H1 (cell line): ENCODE measurements at regions not wholly inside any gene's neighbourhood (a gene's known extent, or its start where the extent isn't known, plus 50 kb on each side); places are given as distances from the start of the nearest gene placed in this dataset.

Experiments
- BRCA1 ChIP-seq: IDR thresholded peaks from 2 replicates; pipeline ENCODE4 v1.6.1; 2012; ENCODE audit warnings: low read depth, low read length, improper control_type of control experiment
- CREB1 ChIP-seq: IDR thresholded peaks from 2 replicates; pipeline ENCODE4 v1.6.1; 2012; ENCODE audit warnings: inconsistent platforms
- CTCF ChIP-seq, 3 experiments: IDR thresholded peaks; 1 replicate in 2 of 3; 2 replicates in 1 of 3; pipeline versions ENCODE4 v1.5.1 to v1.6.1; 2011; ENCODE audit warnings: low read length in 3 of 3, mild to moderate bottlenecking in 3 of 3, inconsistent platforms in 2 of 3, low read depth in 1 of 3, moderate library complexity in 1 of 3; ENCODE audit not compliant: insufficient read depth in 1 of 3; ENCODE audit errors: control extremely low read depth in 1 of 3
- EZH2 ChIP-seq: fragments of 200-600 bp; sonication (generic); IDR thresholded peaks from 2 replicates; pipeline ENCODE4 v1.7.1; 2012; ENCODE audit warnings: low read depth, mild to moderate bottlenecking, moderate library complexity, low read length, inconsistent platforms; ENCODE audit not compliant: severe bottlenecking
- MAX ChIP-seq: IDR thresholded peaks from 2 replicates; pipeline ENCODE4 v1.6.1; 2012; ENCODE audit warnings: inconsistent platforms
- POLR2A ChIP-seq, 2 experiments: IDR thresholded peaks; 1 replicate in 1 of 2; 2 replicates in 1 of 2; pipeline ENCODE4 v1.6.1; 2011; ENCODE audit warnings: low read depth in 2 of 2, low read length in 2 of 2, mild to moderate bottlenecking in 2 of 2; ENCODE audit errors: control extremely low read depth in 1 of 2
- RXRA ChIP-seq: IDR thresholded peaks from 2 replicates; pipeline ENCODE4 v1.6.1; 2011; ENCODE audit warnings: low read depth, mild to moderate bottlenecking, low read length, moderate library complexity; ENCODE audit not compliant: insufficient read depth
- SIN3A ChIP-seq, 2 experiments: IDR thresholded peaks in 1 of 2; conservative IDR thresholded peaks in 1 of 2; 2 replicates each; pipeline ENCODE4 v1.6.1; 2011 to 2012; ENCODE audit warnings: low read length in 2 of 2, improper control_type of control experiment in 1 of 2, low read depth in 1 of 2, mild to moderate bottlenecking in 1 of 2
- YY1 ChIP-seq: IDR thresholded peaks from 2 replicates; pipeline ENCODE4 v1.6.1; 2011; ENCODE audit warnings: low read depth, mild to moderate bottlenecking, low read length

DNA sequence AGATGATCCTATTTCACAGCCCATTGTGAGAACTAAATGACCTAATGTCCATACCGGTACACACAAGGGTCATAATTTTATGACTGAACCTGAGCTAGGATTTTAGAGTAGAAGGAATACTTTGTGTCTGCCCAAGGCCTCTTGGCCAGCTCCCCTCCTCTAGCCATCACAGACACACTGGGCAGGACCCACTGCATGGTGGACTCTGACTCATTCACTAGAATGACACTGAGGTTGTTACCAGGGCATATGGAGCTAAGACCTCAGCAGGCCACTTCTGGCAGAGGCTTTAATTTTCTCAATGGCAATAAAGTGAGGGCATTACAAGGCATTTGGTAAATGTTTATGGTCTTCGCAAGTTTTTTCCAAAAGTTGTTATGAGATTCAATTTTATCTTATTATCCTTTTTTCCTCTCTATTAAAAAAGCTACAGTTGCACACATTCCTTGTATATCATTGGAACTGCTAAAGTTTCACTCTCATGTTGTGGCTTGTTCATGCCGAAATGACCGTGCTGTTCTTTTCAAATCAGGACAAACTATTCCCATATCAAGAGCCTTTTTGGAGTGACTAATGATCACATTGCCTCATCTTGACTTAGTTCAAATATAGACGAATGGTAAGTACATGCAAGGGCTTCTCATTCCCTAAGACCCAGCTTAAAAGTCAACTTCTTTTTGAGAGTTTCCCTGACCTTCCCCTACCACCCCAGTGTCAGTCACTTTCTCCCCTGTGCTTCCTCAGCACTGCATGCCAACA is 595.7 kb downstream of the ACTL7B start:
- TF ChIP-seq CTCF (IDR thresholded peaks at IDR 0.05; ENCODE audit: control extremely low read depth in 1 of 3, insufficient read depth in 1 of 3, low read depth in 1 of 3, low read length in 3 of 3) (no peak), YY1 (no peak), CREB1 (no peak), MAX (no peak), POLR2A (IDR thresholded peaks at IDR 0.05; ENCODE audit: control extremely low read depth in 1 of 2, low read depth in 2 of 2, low read length in 2 of 2) (no peak), RXRA (no peak), EZH2 (no peak), BRCA1 (no peak), SIN3A (conservative IDR thresholded peaks at IDR 0.05 in 1 of 2, IDR thresholded peaks at IDR 0.05 in 1 of 2; ENCODE audit: low read depth in 1 of 2, low read length in 2 of 2) (no peak)
